GM12892 (cell line): ENCODE measurements at regions not wholly inside any gene's neighbourhood (a gene's known extent, or its start where the extent isn't known, plus 50 kb on each side); places are given as distances from the start of the nearest gene placed in this dataset.

Experiments
- POLR2AphosphoS5 ChIP-seq: IDR thresholded peaks from 2 replicates; pipeline ENCODE4 v1.6.1; 2011; ENCODE audit warnings: low read depth, low read length, control low read depth
- TAF1 ChIP-seq: IDR thresholded peaks from 2 replicates; pipeline ENCODE4 v1.6.1; 2011; ENCODE audit warnings: low read depth, mild to moderate bottlenecking, control low read depth, low read length, borderline replicate concordance

DNA sequence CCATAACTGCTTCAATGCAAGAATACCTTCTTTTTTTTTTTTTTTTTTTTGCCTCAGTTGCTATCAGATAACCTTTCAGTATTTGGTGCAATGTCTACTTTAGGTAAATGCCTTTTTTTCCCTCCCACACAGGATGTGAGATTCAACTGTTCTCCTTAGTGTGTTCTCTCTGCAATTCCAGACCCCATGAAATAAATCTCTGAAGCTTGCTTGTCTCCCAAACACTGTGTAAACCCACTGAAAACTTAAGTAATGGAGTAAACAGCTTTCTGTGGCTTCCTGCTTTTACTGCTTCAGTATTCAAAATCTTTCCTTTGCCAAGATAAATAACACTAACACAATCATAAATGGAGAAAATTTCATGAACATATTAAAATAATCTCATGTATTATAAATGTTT, 55.8 kb upstream of the CLEC14A start:
- TF ChIP-seq POLR2AphosphoS5: no peak
- no peak for TF ChIP-seq TAF1
